SJCRH30 (cell line): ENCODE measurements at regions not wholly inside any gene's neighbourhood (a gene's known extent, or its start where the extent isn't known, plus 50 kb on each side); places are given as distances from the start of the nearest gene placed in this dataset.

ENCODE experiments used
- DNase-seq, 2 experiments: peaks; one replicate each; pipeline ENCODE4 v3.0.0-alpha.2; 2015 to 2020
- H3K27ac ChIP-seq: fragments of 250-450 bp; sonication (Bioruptor Pico); 2 replicates; pipeline ENCODE4 v1.5.1; 2020; ENCODE audit warnings: mild to moderate bottlenecking, moderate library complexity
- H3K27me3 ChIP-seq: fragments of 250-450 bp; sonication (Bioruptor Pico); 2 replicates; pipeline ENCODE4 v1.5.1; 2020; ENCODE audit warnings: mild to moderate bottlenecking, moderate library complexity
- H3K36me3 ChIP-seq: fragments of 250-450 bp; sonication (Bioruptor Pico); 2 replicates; pipeline ENCODE4 v1.5.1; 2020; ENCODE audit warnings: mild to moderate bottlenecking, moderate library complexity
- H3K4me1 ChIP-seq: fragments of 250-450 bp; sonication (Bioruptor Pico); 2 replicates; pipeline ENCODE4 v1.5.1; 2020; ENCODE audit warnings: mild to moderate bottlenecking, moderate library complexity
- H3K4me3 ChIP-seq: fragments of 250-450 bp; sonication (Bioruptor Pico); 2 replicates; pipeline ENCODE4 v1.5.1; 2020; ENCODE audit warnings: mild to moderate bottlenecking, moderate library complexity
- H3K9me3 ChIP-seq: fragments of 250-450 bp; sonication (Bioruptor Pico); replicated peaks from 2 replicates; pipeline ENCODE4 v1.5.1; 2020; ENCODE audit warnings: mild to moderate bottlenecking, moderate library complexity

GRCh38 chr10:77695186-77695585 is 57.6 kb upstream of the KCNMA1 start:
- Histone ChIP-seq H3K27ac (no peak overlapping the region), H3K36me3 (no peaks in the 10 kb centered on the region), H3K9me3 (no peaks in the 10 kb centered on the region), H3K27me3 (peaks cover 9% of the 10 kb centered on the region; the same call in 1 of the 2 replicates), H3K4me1 (no peaks in the 10 kb centered on the region), H3K4me3 (no peak overlapping the region)
- DNase-seq, result no peak

- Histone ChIP-seq H3K27ac (no peak overlapping the region), H3K27me3 (0 out of 2 replicates have a peak, but pooled peaks cover 14% of the 10 kb centered on the region), H3K4me3 (no peak overlapping the region), H3K9me3 (no peaks in the 10 kb centered on the region), H3K36me3 (no peaks in the 10 kb centered on the region), H3K4me1 (no peaks in the 10 kb centered on the region)
- DNase-seq, result no peak
These were observed 55.2 kb upstream of the KCNMA1 start for GRCh38 chr10:77692782-77693181.

GRCh38 chr10:77689339-77689738 is 51.7 kb upstream of the KCNMA1 start:
- no peaks in the 10 kb centered on the region for H3K36me3 ChIP-seq
- H3K27me3 ChIP-seq, result 0 out of 2 replicates have a peak, but pooled peaks cover 14% of the 10 kb centered on the region
- H3K4me1 ChIP-seq, result no peaks in the 10 kb centered on the region
- H3K27ac ChIP-seq, result no peak overlapping the region
- H3K9me3 ChIP-seq, result no peaks in the 10 kb centered on the region
- no peak overlapping the region for H3K4me3 ChIP-seq
- no peak for DNase-seq

- Histone ChIP-seq H3K27me3 (0 out of 2 replicates have a peak, but pooled peaks cover 14% of the 10 kb centered on the region), H3K4me1 (no peaks in the 10 kb centered on the region), H3K36me3 (no peaks in the 10 kb centered on the region), H3K9me3 (no peaks in the 10 kb centered on the region), H3K4me3 (no peak overlapping the region), H3K27ac (no peak overlapping the region)
- no peak for DNase-seq
These were observed 50.0 kb upstream of the KCNMA1 start for GRCh38 chr10:77687621-77688020.
